HG03139 (cell line): ENCODE measurements at regions not wholly inside any gene's neighbourhood (a gene's known extent, or its start where the extent isn't known, plus 50 kb on each side); places are given as distances from the start of the nearest gene placed in this dataset.

Source experiments
- ATAC-seq: cut with Tn5 transposase; IDR thresholded peaks from one replicate; pipeline ENCODE4 v1.9.1; 2021; ENCODE audit not compliant: unreplicated experiment

- ATAC-seq: no peak
These were observed 615.6 kb downstream of the TBC1D22A start for GRCh38 chr22:47377926-47378560.

- no peak for ATAC-seq
These were observed 614.6 kb downstream of the TBC1D22A start for GRCh38 chr22:47376901-47377505.

DNA sequence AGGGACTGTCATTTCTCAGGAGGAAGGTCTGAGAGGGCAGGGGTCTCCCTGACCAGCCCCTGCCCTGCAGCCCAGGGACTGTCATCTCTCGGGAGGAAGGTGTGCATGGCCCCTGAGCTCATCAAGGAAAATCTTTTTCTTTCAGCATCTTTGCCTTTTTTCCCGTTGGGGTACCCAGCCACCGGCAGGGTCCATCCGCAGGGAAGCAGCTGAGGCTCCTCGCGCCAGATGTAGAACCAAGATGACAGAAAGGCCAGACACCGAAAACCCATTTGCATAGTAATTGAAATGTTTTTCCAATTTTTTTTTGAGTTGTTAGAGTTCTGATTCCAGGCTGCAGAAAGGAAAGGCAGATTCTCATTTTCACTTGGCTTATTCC is 613.9 kb downstream of the TBC1D22A start:
- no peak for ATAC-seq

- ATAC-seq: no peak
These were observed 613.3 kb downstream of the TBC1D22A start for GRCh38 chr22:47375621-47376321.

DNA sequence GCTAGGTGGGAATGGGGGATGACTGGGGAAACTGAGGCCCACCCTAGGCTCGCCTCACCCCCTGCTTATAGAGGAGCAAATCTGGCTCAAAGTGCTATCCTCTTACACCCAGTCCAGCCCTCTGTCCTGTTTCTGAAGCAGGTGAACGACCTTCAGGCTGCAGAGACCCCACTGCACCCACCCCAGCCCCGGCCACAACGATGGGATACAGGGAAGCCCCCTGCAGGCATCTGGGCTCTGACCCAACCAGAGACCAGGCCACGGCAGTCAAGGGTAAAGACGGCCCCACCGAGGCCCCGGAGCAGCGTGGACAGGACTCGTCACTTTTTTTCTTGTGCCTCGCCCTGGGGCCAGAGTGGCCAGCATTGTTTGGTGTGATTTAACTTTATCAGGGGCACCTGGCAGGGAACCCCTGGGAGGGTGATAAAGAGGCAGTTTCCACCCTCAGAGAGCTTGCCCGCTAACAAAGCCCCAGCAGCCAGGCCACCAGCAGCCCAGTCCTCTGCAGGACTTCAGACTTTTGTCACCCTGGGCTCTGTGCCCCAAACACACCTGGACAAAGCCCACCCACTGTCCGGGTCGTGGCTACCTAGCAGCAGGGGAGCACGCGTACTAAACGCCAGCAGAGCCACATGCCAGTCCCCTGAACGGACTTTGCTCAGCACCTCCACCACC is 612.6 kb downstream of the TBC1D22A start:
- ATAC-seq: no peak

- ATAC-seq: no peak
These were observed 611.9 kb downstream of the TBC1D22A start for GRCh38 chr22:47374273-47374771.

DNA sequence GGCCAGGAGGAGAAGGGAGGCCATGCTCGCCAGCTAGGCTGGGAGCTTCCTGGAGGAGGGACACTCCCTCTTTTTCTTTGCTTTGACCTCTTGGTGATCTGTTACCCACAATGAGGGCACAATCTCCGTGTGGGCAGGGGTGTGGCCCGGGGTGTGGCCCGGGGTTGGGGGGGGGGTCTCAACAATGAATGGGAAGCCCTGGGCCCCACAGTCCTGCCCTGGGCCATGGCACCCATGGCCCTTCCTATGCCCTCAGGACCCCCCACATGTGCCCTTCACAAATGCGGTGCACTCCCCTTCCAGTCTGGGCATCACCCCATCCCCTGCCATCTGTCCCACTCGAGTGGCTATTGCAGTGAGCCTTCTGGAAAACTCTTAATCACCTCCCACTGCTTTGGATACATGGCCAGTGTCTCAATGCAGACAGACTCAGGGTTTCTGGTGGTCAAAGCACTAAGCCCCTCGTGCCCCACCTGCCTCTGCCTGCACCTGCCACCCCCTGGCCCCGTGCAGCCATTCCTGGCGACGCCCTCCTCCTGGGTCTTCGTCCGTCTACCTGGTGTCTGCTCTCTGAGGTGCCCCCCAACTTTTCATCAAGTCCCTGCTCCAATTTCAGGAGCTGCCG is 611.3 kb downstream of the TBC1D22A start:
- ATAC-seq: no peak

DNA sequence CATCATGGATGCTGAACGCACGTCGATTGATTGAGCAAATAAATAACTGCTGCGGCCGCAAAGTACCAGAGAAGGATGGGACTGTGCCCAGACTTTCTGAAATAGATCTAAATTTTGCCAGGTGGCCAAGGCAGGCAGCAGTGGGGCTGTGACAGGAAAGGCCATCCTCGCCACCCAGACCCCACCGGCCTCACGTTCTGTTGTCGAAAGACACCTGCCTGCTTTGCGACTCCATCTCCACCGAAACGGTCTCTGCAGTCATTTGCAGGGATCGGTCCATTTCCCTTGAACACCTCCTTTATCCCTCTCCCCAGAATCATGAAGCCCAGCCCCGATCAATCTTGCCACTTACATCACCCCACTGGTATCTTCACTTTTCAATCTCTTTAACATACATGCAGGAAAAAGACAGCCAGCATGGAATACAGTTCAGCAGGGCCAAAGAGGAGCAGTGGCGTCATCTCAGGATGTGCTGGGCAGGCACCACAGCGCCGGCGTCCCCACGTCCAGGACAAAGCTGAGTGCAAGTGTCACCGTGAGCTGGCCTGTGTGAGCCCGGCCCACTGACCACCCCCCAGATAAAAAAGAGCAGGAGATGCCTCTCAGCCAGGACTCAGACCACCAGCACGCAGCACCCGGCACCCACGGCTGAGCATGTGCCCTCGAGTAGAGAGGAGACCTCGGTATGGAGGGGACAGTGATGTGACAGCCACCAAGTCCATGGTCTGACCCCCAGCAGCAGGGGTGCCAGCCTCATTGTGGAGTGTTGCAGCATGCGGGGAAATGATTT is 610.3 kb downstream of the TBC1D22A start:
- no peak for ATAC-seq

GRCh38 chr22:47372111-47372581 is 609.7 kb downstream of the TBC1D22A start:
- no peak for ATAC-seq

GRCh38 chr22:47371263-47372090 is 609.0 kb downstream of the TBC1D22A start:
- no peak for ATAC-seq

- ATAC-seq: no peak
These were observed 608.2 kb downstream of the TBC1D22A start for GRCh38 chr22:47370448-47371262.

- ATAC-seq: no peak
These were observed 607.1 kb downstream of the TBC1D22A start for GRCh38 chr22:47369431-47370015.

DNA sequence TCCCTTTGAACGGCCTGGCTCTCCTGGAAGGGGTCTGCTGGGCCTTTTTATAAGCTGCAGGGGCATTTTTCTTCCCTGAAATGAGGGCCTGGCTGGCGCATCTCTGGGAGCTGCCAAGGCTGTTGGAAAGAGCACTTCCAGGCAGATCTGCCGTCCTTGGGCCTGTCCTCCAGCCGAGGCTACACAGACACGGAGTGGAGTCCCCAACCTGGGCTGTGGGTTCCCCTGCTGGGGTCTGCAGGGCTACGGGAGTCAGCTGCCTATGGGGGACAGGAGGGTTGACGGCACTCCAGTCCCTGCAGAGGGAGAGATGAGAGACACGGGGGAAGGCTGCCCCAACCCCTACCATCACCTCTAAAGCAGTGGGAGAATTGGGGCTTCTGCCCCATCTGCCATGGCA is 606.6 kb downstream of the TBC1D22A start:
- no peak for ATAC-seq

DNA sequence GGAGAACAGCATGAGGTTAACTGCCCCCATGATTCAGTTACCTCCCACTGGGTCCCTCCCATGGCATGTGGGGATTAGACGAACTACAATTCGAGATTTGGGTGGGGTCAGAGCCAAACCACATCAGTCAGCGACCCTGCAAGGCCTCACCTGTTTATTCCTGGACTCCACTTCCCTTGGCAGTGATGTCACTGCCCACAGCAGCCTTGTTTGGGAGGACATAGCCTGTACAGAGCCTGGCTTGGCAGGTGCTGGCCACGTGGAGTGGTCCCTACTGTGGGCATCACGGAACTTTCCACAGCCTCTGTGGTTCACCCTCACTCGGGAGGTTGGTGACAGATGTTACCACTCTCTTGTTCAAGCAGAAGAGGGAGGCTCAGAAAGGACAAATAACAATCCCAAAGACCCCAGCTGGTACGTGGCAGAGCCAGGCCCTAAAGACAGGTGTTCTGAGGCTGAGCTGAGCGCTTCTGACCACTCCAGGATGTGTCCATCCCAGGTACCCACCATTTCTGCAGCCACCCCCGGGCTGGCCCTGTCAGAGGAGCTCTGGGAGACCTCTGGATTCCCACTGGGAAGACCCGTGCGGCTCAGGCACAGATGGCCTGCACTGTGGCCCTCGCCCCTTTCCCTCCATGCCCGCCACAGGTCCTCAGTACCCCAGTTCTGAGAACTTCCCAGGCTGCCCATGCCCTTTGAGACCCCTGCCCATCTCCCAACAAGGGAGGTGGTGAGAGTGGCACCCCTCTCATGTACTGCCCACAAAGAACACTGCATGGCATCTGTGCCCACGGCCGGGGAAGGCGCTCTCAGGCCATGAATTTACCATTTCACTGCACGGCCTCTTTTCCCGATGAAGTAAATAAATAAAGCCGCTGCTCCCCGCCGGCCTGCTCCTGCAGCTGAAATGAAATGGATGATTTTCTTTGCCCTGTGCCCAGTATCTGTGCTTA is 605.8 kb downstream of the TBC1D22A start:
- no peak for ATAC-seq

- ATAC-seq: no peak
These were observed 604.7 kb downstream of the TBC1D22A start for GRCh38 chr22:47367107-47367690.

DNA sequence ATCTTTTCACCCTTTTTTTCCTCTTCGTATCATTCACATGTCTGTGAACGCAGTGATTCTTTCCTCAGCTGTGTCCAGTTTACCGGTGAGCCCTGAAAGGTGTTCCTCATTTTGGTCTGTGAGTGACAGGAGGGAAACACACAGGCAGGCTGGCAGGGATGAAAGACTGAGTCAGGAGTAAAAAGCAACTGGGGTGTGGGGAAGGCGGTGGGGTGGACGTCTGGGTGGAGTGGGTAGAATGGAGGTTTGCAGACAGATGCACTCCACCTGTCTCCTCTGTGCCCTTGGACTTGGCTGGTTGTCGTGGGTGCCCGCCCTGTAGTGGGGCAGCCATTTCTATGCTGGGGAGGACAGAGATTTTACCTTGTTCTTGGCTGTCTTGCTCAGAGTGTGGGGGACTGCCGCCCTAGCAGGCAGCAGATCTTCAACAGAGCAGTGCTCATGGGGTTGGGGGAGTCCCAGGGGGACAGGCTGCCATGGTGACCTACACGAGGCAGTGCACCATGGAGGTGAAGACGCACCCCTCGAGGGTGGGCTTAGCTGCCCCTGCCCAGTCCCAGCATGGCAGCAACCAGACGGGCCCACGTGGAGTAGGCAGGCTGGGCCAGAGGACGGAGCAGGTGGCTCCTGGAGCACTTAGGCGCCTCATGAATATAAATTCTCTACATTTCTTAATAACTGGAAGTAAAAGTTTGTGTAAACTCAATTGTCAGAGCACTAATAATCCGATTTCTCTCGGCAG is 603.7 kb downstream of the TBC1D22A start:
- no peak for ATAC-seq
